SU-DHL-6 (cell line): ENCODE measurements at regions not wholly inside any gene's neighbourhood (a gene's known extent, or its start where the extent isn't known, plus 50 kb on each side); places are given as distances from the start of the nearest gene placed in this dataset.

ENCODE experiments used
- H2AFZ ChIP-seq: fragments of 200-600 bp; sonication (generic); 2 replicates; pipeline ENCODE4 v1.6.1; 2014; ENCODE audit warnings: low read depth, mild to moderate bottlenecking, moderate library complexity, mixed read lengths, antibody characterized with exemption, low read length; ENCODE audit not compliant: severe bottlenecking
- H3F3A ChIP-seq: fragments of 200-600 bp; shearing (Covaris generic); 2 replicates; pipeline ENCODE4 v1.6.0; 2016; ENCODE audit warnings: antibody characterized with exemption, mild to moderate bottlenecking; ENCODE audit not compliant: insufficient read depth
- H3K27ac ChIP-seq: fragments of 200-600 bp; sonication (generic); 2 replicates; pipeline ENCODE4 v1.5.1; 2016; ENCODE audit warnings: low read depth, mild to moderate bottlenecking, low read length, moderate library complexity, mixed read lengths
- H3K27me3 ChIP-seq: fragments of 200-600 bp; sonication (generic), shearing (Covaris generic); 2 replicates; pipeline ENCODE4 v1.6.0; 2014; ENCODE audit warnings: mild to moderate bottlenecking, low read length
- H3K36me3 ChIP-seq: fragments of 200-600 bp; sonication (generic); 2 replicates; pipeline ENCODE4 v1.6.1; 2014; ENCODE audit warnings: mild to moderate bottlenecking, low read length, mixed read lengths
- H3K4me2 ChIP-seq: fragments of 300-600, 200-600 bp; shearing (Covaris generic), sonication (generic); 2 replicates; pipeline ENCODE4 v1.6.0; 2014; ENCODE audit warnings: low read length, low read depth, mild to moderate bottlenecking; ENCODE audit not compliant: poor library complexity, severe bottlenecking
- H3K4me3 ChIP-seq: fragments of 200-600 bp; sonication (generic); 2 replicates; pipeline ENCODE4 v1.5.1; 2014; ENCODE audit warnings: antibody characterized with exemption, low read length, mild to moderate bottlenecking, mixed read lengths; ENCODE audit not compliant: insufficient read depth, poor library complexity, severe bottlenecking
- H3K79me2 ChIP-seq: fragments of 200-600 bp; sonication (generic); 2 replicates; pipeline ENCODE4 v1.6.1; 2014; ENCODE audit warnings: mild to moderate bottlenecking, low read length, moderate library complexity; ENCODE audit not compliant: insufficient read depth
- H3K9ac ChIP-seq: fragments of 200-600 bp; sonication (generic); 2 replicates; pipeline ENCODE4 v1.7.0; 2014; ENCODE audit warnings: mild to moderate bottlenecking, low read length
- H3K9me2 ChIP-seq: fragments of 200-600 bp; sonication (generic); replicated peaks from 2 replicates; pipeline ENCODE4 v1.6.1; 2014; ENCODE audit warnings: low read length; ENCODE audit not compliant: insufficient read depth
- H3K9me3 ChIP-seq: fragments of 200-600 bp; sonication (generic); 2 replicates; pipeline ENCODE4 v1.6.1; 2014; ENCODE audit warnings: low read length, mixed read lengths; ENCODE audit not compliant: insufficient read depth
- H4K20me1 ChIP-seq: fragments of 200-600 bp; sonication (generic); 2 replicates; pipeline ENCODE4 v1.6.1; 2014; ENCODE audit warnings: low read depth, mild to moderate bottlenecking, antibody characterized with exemption, low read length, moderate library complexity, mixed read lengths
- EZH2phosphoT487 ChIP-seq: fragments of 200-600 bp; sonication (generic), shearing (Covaris generic); conservative IDR thresholded peaks from 2 replicates; pipeline ENCODE4 v1.6.1; 2018; ENCODE audit warnings: mild to moderate bottlenecking, antibody characterized with exemption, low read length, moderate library complexity, mixed read lengths
- TF ChIP-seq, protein P1 (sequence below): fragments of 200-600 bp; sonication (generic); IDR thresholded peaks from one replicate; pipeline ENCODE4 v1.5.1; 2017; ENCODE audit warnings: antibody characterized with exemption, mild to moderate bottlenecking, low read length, moderate library complexity; ENCODE audit not compliant: insufficient read depth, poor library complexity, severe bottlenecking

DNA sequence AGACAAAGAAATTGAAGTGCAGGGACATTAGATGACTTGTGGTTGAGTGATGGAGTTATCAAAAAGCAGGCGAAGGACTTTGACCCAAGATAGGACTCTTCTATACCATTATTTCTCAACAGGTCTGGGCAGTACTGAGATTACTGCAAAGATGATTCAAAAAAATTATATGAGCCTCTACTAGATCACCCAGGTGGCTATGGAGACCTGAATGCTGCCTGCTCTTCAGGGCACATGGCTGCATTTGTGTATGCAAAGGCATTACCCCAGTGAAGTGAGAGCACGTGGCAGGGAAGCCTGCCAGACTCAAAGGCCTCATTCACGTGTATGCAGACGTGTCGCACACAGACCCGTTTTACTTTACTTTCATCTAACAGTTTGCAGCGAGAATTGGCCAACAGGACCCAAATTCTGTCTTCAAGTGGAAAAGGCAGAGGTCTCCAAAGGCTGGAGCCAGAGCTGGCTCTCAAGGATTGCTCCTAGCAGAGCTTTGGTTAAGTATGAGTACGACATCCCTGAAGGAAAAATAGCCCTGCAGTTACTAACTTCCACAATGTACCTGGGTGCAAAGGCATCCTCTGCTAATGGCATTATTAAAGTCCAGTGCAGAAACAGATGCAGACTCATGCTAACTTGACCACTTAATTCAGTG lies 113.8 kb upstream of the ARMC2 start:
- Histone ChIP-seq H2AFZ (no peak overlapping the region), H3K27me3 (no peaks in the 10 kb centered on the region), H3F3A (no peaks in the 10 kb centered on the region), H3K9ac (no peak overlapping the region), H4K20me1 (no peaks in the 10 kb centered on the region), H3K79me2 (no peaks in the 10 kb centered on the region), H3K27ac (no peak overlapping the region), H3K36me3 (no peaks in the 10 kb centered on the region), H3K9me3 (no peaks in the 10 kb centered on the region), H3K4me3 (no peak overlapping the region), H3K9me2 (no peaks in the 10 kb centered on the region), H3K4me2 (no peak overlapping the region)
- TF ChIP-seq EZH2phosphoT487 = no peak
- TF ChIP-seq, protein P1, sequence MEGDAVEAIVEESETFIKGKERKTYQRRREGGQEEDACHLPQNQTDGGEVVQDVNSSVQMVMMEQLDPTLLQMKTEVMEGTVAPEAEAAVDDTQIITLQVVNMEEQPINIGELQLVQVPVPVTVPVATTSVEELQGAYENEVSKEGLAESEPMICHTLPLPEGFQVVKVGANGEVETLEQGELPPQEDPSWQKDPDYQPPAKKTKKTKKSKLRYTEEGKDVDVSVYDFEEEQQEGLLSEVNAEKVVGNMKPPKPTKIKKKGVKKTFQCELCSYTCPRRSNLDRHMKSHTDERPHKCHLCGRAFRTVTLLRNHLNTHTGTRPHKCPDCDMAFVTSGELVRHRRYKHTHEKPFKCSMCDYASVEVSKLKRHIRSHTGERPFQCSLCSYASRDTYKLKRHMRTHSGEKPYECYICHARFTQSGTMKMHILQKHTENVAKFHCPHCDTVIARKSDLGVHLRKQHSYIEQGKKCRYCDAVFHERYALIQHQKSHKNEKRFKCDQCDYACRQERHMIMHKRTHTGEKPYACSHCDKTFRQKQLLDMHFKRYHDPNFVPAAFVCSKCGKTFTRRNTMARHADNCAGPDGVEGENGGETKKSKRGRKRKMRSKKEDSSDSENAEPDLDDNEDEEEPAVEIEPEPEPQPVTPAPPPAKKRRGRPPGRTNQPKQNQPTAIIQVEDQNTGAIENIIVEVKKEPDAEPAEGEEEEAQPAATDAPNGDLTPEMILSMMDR = no peak

DNA sequence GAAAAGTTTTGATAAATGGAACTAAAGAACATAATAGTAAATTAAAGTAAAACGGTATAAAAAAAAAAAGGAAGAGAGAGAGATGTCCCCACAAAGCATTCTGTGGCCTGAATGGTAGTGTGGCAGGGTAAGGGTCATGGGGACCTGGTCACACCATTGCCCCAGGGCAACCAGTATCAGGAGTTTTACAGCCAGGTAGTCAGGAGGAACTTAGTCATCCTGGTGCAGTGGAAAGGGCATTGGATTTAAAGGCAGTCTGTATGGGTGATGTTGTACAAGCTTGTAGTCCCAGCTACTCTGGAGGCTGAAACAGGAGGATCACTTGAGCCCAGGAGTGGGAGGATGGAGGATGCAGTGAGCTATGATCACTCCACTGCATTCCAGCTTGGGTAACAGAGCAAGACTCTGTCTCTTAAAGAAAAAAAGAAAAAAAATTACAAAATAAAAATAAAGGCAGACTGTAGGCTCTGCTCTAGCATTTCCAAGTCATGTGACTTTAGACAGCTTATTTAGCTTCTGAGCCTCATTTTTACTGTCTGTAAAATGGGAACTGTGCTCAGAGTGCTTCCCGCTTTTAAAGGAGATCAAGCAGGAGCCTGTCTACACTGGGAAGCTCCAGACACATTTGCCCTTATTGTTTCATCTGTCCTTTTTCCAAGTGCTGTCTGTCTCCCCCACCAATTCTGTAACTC lies 112.8 kb upstream of the ARMC2 start:
- Histone ChIP-seq H3F3A (no peaks in the 10 kb centered on the region), H3K4me2 (no peak overlapping the region), H2AFZ (no peak overlapping the region), H3K9me2 (no peaks in the 10 kb centered on the region), H3K4me3 (no peak overlapping the region), H4K20me1 (no peaks in the 10 kb centered on the region), H3K79me2 (no peaks in the 10 kb centered on the region), H3K36me3 (no peaks in the 10 kb centered on the region), H3K27ac (no peak overlapping the region), H3K9ac (no peak overlapping the region), H3K9me3 (no peaks in the 10 kb centered on the region), H3K27me3 (no peaks in the 10 kb centered on the region)
- no peak for TF ChIP-seq EZH2phosphoT487
- TF ChIP-seq, protein P1 = no peak

DNA sequence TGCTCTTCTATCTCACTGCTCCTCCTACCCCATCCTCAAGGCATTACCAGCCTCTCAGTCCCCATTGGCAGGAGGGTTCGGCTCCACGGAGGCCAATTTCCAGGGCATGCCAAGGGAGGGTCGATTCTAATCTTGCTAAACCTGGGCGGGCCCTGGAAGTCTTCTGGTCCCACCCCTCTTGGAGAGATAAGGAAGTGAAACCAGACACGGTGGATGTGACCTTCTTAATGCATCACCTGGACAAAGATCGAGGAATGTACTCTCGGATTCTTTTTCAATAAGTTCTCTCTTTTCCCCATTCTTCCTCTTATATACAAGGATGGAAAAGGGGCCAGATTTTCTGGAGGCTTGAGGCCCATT lies 112.2 kb upstream of the ARMC2 start:
- no peaks in the 10 kb centered on the region for H3K27me3 ChIP-seq
- no peak overlapping the region for H3K27ac ChIP-seq
- H3F3A ChIP-seq = no peaks in the 10 kb centered on the region
- H3K9ac ChIP-seq = no peak overlapping the region
- no peaks in the 10 kb centered on the region for H4K20me1 ChIP-seq
- TF ChIP-seq, protein P1 = no peak
- TF ChIP-seq EZH2phosphoT487 = no peak
- H3K4me2 ChIP-seq = no peak overlapping the region
- H3K4me3 ChIP-seq = no peak overlapping the region
- H2AFZ ChIP-seq = no peak overlapping the region
- no peaks in the 10 kb centered on the region for H3K9me3 ChIP-seq
- H3K9me2 ChIP-seq = no peaks in the 10 kb centered on the region
- no peaks in the 10 kb centered on the region for H3K79me2 ChIP-seq
- H3K36me3 ChIP-seq = no peaks in the 10 kb centered on the region
